Gastrocnemius medialis (tissue), 4 donors: ENCODE measurements at regions not wholly inside any gene's neighbourhood (a gene's known extent, or its start where the extent isn't known, plus 50 kb on each side); places are given as distances from the start of the nearest gene placed in this dataset.

Experiments used
- ATAC-seq, 2 donors: fragments of 150-250 bp; one replicate each; pipeline ENCODE4 v1.9.1; 2016
- DNase-seq, 2 donors: peaks; one replicate each; pipeline ENCODE4 v3.0.0-alpha.2; 2019
- H3K27ac ChIP-seq, 4 donors: fragments of 200-600 bp; sonication (generic); 1 replicate in 1 of 4; 2 replicates in 3 of 4; pipeline ENCODE4 v1.5.1; 2016 to 2018; ENCODE audit warnings: mild to moderate bottlenecking in 2 of 4, moderate library complexity in 1 of 4
- H3K27me3 ChIP-seq, 3 donors: fragments of 200-600 bp; sonication (generic) in 2 of 3; 1 replicate in 1 of 3; 2 replicates in 2 of 3; pipeline versions ENCODE4 v1.5.1 to v1.6.0; 2016 to 2019; ENCODE audit warnings: mild to moderate bottlenecking in 1 of 3, moderate library complexity in 1 of 3
- H3K36me3 ChIP-seq, 2 donors: fragments of 200-600 bp; sonication (generic) in 1 of 2; one replicate each; pipeline ENCODE4 v1.5.1; 2017 to 2018
- H3K4me1 ChIP-seq, 2 donors: fragments of 200-600 bp; sonication (generic) in 1 of 2; one replicate each; pipeline ENCODE4 v1.5.1; 2016 to 2017; ENCODE audit warnings: mild to moderate bottlenecking in 2 of 2
- H3K4me3 ChIP-seq, 4 donors: fragments of 200-600 bp; sonication (generic) in 3 of 4; 1 replicate in 1 of 4; 2 replicates in 3 of 4; pipeline ENCODE4 v1.5.1; 2016 to 2019; ENCODE audit warnings: mild to moderate bottlenecking in 2 of 4
- H3K9me3 ChIP-seq, 3 donors: fragments of 200-600 bp; sonication (generic) in 2 of 3; 1 replicate in 1 of 3; 2 replicates in 2 of 3; pipeline ENCODE4 v1.5.1; 2016 to 2019
- CTCF ChIP-seq, 5 experiments: fragments of 450-650 bp in 3 of 5; fragments of 200-600 bp in 2 of 5; sonication (generic) in 2 of 5; IDR thresholded peaks in 4 of 5; conservative IDR thresholded peaks in 1 of 5; 1 replicate in 4 of 5; 2 replicates in 1 of 5; pipeline ENCODE4 v1.5.1; 2016 to 2019; ENCODE audit warnings: antibody characterized with exemption in 5 of 5, mild to moderate bottlenecking in 3 of 5, moderate library complexity in 3 of 5
- POLR2A ChIP-seq, 2 donors: fragments of 450-650 bp; IDR thresholded peaks; one replicate each; pipeline ENCODE4 v1.6.1; 2017; ENCODE audit warnings: antibody characterized with exemption in 2 of 2, mild to moderate bottlenecking in 2 of 2, moderate library complexity in 2 of 2
- in situ Hi-C, 4 donors: fragments of 200-750 bp; cut with MboI; loops; one replicate each; pipeline versions ENCODE4 v1.15.0 to v1.8.0; 2017; ENCODE audit warnings: low sequenced_read_pairs in 4 of 4
- intact Hi-C: fragments of 100-400 bp; cut with DNase I; formaldehyde crosslinking; loops from one replicate; pipeline ENCODE4 v1.15.1; 2023; ENCODE audit warnings: low total_unique reads

- intact Hi-C loops (no loop called here), in situ Hi-C loops (no loop called here)
- no peak for ATAC-seq
- no peak overlapping the region for H3K4me3 ChIP-seq
- no peak overlapping the region for H3K27ac ChIP-seq
- TF ChIP-seq POLR2A (IDR thresholded peaks at IDR 0.05), result no peak
- TF ChIP-seq CTCF (IDR thresholded peaks at IDR 0.05 in 4 of 5, conservative IDR thresholded peaks at IDR 0.05 in 1 of 5), result no peak
- no peaks in the 10 kb centered on the region for H3K4me1 ChIP-seq
- no peak for DNase-seq
- no peaks in the 10 kb centered on the region for H3K36me3 ChIP-seq
- no peaks in the 10 kb centered on the region for H3K27me3 ChIP-seq
- H3K9me3 ChIP-seq, result no peaks in the 10 kb centered on the region
Measured at GRCh38 chrX:125089761-125090445, 229.8 kb upstream of the TEX13C start.

- intact Hi-C loops, result no loop called here
- Histone ChIP-seq H3K4me1 (no peaks in the 10 kb centered on the region), H3K4me3 (no peak overlapping the region), H3K9me3 (no peaks in the 10 kb centered on the region), H3K27ac (no peak overlapping the region), H3K27me3 (no peaks in the 10 kb centered on the region), H3K36me3 (no peaks in the 10 kb centered on the region)
- ATAC-seq (no peak), DNase-seq (no peak)
- in situ Hi-C loops, result no loop called here
- TF ChIP-seq CTCF (IDR thresholded peaks at IDR 0.05 in 4 of 5, conservative IDR thresholded peaks at IDR 0.05 in 1 of 5) (no peak), POLR2A (IDR thresholded peaks at IDR 0.05) (no peak)
Measured at GRCh38 chrX:125093852-125094251, 225.8 kb upstream of the TEX13C start.

DNA sequence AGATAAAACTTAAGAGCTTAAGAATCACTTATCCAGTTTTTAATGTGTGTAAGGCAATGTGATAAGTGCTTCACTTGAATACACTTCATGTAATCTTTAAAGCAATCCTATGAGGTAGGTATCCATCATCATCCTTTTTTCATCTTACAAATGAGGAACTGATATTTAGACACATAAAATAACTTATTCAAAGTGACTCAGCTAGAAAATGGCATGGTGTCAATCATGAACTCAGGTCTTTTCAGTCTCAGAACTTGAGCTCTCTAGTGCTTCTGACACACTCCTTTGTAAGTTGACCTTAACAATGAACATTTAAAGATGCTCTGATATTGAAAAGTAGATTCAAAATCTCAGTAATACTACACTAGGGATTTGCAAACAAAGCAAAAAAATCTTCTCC lies 224.8 kb upstream of the TEX13C start:
- Histone ChIP-seq H3K36me3 (no peaks in the 10 kb centered on the region), H3K27ac (no peak overlapping the region), H3K27me3 (no peaks in the 10 kb centered on the region), H3K4me3 (no peak overlapping the region), H3K4me1 (no peaks in the 10 kb centered on the region), H3K9me3 (no peaks in the 10 kb centered on the region)
- in situ Hi-C loops (no loop called here), intact Hi-C loops (no loop called here)
- ATAC-seq (no peak), DNase-seq (no peak)
- TF ChIP-seq POLR2A (IDR thresholded peaks at IDR 0.05) (no peak), CTCF (IDR thresholded peaks at IDR 0.05 in 4 of 5, conservative IDR thresholded peaks at IDR 0.05 in 1 of 5) (no peak)

GRCh38 chrX:125096469-125096868 lies 223.2 kb upstream of the TEX13C start:
- intact Hi-C loops, result no loop called here
- Histone ChIP-seq H3K27ac (no peak overlapping the region), H3K36me3 (no peaks in the 10 kb centered on the region), H3K4me1 (no peaks in the 10 kb centered on the region), H3K27me3 (no peaks in the 10 kb centered on the region), H3K9me3 (no peaks in the 10 kb centered on the region), H3K4me3 (no peak overlapping the region)
- TF ChIP-seq CTCF (IDR thresholded peaks at IDR 0.05 in 4 of 5, conservative IDR thresholded peaks at IDR 0.05 in 1 of 5) (no peak), POLR2A (IDR thresholded peaks at IDR 0.05) (no peak)
- ATAC-seq (no peak), DNase-seq (no peak)
- in situ Hi-C loops, result no loop called here

GRCh38 chrX:125096870-125097269 lies 222.8 kb upstream of the TEX13C start:
- no peak for DNase-seq

More at GRCh38 chrX:125096870-125097269, 222.8 kb upstream of the TEX13C start:
- Histone ChIP-seq H3K36me3 (no peaks in the 10 kb centered on the region), H3K4me3 (no peak overlapping the region), H3K27ac (no peak overlapping the region), H3K4me1 (no peaks in the 10 kb centered on the region), H3K9me3 (no peaks in the 10 kb centered on the region), H3K27me3 (no peaks in the 10 kb centered on the region)
- no peak for ATAC-seq
- intact Hi-C loops (no loop called here), in situ Hi-C loops (no loop called here)
- TF ChIP-seq CTCF (IDR thresholded peaks at IDR 0.05 in 4 of 5, conservative IDR thresholded peaks at IDR 0.05 in 1 of 5) (no peak), POLR2A (IDR thresholded peaks at IDR 0.05) (no peak)
